ENCODE measurements at regions not wholly inside any gene's neighbourhood (a gene's known extent, or its start where the extent isn't known, plus 50 kb on each side); places are given as distances from the start of the nearest gene placed in this dataset.

DNA sequence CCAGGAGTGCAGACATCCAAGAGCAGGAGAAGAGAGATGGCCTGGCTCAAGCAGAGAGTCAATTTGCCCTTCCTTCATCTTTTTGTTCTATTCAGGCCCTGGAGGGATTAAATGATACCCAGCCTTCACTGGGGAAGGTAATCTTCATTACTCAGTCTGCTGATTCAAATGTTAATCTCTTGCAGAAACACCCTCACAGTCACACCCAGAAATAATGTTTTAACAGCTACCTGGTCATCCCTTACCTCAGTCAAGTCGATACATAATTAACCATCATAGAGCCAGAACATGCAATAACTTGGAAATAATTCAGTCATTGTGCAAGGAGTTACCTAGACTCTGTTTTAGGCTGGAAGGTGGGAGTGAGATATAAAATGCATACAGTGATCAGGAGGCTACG lies 163.7 kb upstream of the TNP1 start:
- Histone ChIP-seq H2BK12ac (ENCODE audit: low read length) (no peak overlapping the region), H3K23ac (ENCODE audit: low read depth, low read length, poor library complexity) (no peak overlapping the region), H2BK5ac (ENCODE audit: low read length) (no peak overlapping the region), H2AK5ac (ENCODE audit: low read depth, low read length) (no peak overlapping the region), H3K36me3 (replicated peaks in 1 of 2; ENCODE audit: control insufficient read depth in 2 of 2, insufficient read depth in 2 of 2, low read length in 2 of 2) (peaks cover 0 to 1% of the 10 kb centered on the region in 2 donors), H3K4ac (ENCODE audit: low read length) (no peak overlapping the region), H3K79me1 (ENCODE audit: low read depth, low read length) (no peaks in the 10 kb centered on the region), H3K9ac (ENCODE audit: low read depth, low read length, poor library complexity) (no peak overlapping the region), H3K4me3 (ENCODE audit: low read length in 2 of 2) (no peak overlapping the region), H3K9me3 (replicated peaks in 1 of 2; ENCODE audit: control insufficient read depth in 2 of 2, insufficient read depth in 1 of 2, low read depth in 1 of 2, low read length in 2 of 2) (peaks cover 0 to 7% of the 10 kb centered on the region in 2 donors), H2BK120ac (ENCODE audit: low read depth, low read length) (no peak overlapping the region), H3K18ac (ENCODE audit: low read length) (no peak overlapping the region), H4K8ac (ENCODE audit: low read depth, low read length) (no peak overlapping the region), H3K4me1 (ENCODE audit: control insufficient read depth in 2 of 2, insufficient read depth in 1 of 2, low read depth in 1 of 2, low read length in 2 of 2) (no peaks in the 10 kb centered on the region), H2AFZ (ENCODE audit: low read length) (no peak overlapping the region), H2BK15ac (ENCODE audit: low read length) (no peak overlapping the region), H3K27me3 (ENCODE audit: control insufficient read depth in 3 of 3, insufficient read depth in 3 of 3, low read depth in 1 of 3, low read length in 3 of 3) (no peaks in the 10 kb centered on the region), H3K14ac (ENCODE audit: low read length) (no peak overlapping the region), H3K27ac (replicated peaks; ENCODE audit: low read length) (no peak overlapping the region), H3K4me2 (ENCODE audit: insufficient read depth, low read length, poor library complexity, severe bottlenecking) (no peak overlapping the region), H4K91ac (ENCODE audit: low read depth, low read length, poor library complexity) (no peak overlapping the region)
- WGBS, 2 donors (ENCODE audit: extremely low coverage in 2 of 2, insufficient read length in 2 of 2, insufficient replicate concordance in 1 of 2) = no CpG with 5 or more reads among the region's 2 CpGs
- DNase-seq (ENCODE audit: low spot score) = no peak

DNA sequence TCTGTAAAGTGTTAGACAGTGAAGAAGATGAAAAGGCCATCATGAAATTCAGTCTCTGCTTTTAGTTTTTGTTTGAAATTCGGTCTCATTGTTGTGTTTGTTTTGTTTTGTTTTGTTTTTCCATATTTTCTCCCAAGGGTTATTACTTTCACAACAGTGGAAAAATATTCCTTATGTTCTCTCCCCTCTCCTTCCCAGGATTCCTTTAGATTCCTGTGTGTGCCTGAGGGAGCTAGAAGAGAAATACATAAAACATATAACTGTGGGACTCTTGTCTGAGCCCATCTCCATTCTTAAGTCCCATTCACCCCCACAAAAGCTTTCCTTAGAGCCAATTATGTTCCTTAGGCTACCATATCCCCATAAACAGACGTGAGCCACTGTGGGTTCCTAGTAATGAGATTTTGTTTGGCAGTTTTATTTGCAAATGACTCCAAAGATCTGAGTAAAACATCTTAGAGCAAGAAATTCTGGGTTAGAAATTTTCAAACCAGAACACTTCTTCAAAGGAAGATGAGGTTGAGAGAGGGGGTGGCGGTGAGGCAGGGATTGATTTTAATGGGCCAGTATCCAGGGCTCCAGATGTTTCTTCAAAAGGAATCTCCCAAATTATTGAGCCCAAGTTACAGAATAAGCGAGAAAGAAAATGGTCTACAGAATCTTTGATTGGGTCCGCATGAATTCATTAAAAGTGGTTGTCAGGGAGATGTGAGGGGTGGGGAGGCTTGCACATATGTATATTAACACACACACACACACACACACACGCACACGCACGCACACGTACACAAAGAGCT lies 157.8 kb upstream of the TNP1 start:
- Histone ChIP-seq H4K8ac (ENCODE audit: low read depth, low read length) (no peak overlapping the region), H3K9ac (ENCODE audit: low read depth, low read length, poor library complexity) (no peak overlapping the region), H2AFZ (ENCODE audit: low read length) (peak overlapping the region; percentile 53), H3K36me3 (replicated peaks in 1 of 2; ENCODE audit: control insufficient read depth in 2 of 2, insufficient read depth in 2 of 2, low read length in 2 of 2) (no peaks in the 10 kb centered on the region), H3K9me3 (replicated peaks in 1 of 2; ENCODE audit: control insufficient read depth in 2 of 2, insufficient read depth in 1 of 2, low read depth in 1 of 2, low read length in 2 of 2) (peaks cover 0 to 7% of the 10 kb centered on the region in 2 donors), H2BK12ac (ENCODE audit: low read length) (no peak overlapping the region), H3K4me2 (ENCODE audit: insufficient read depth, low read length, poor library complexity, severe bottlenecking) (no peak overlapping the region), H3K18ac (ENCODE audit: low read length) (no peak overlapping the region), H2BK15ac (ENCODE audit: low read length) (no peak overlapping the region), H3K4ac (ENCODE audit: low read length) (no peak overlapping the region), H3K27me3 (ENCODE audit: control insufficient read depth in 3 of 3, insufficient read depth in 3 of 3, low read depth in 1 of 3, low read length in 3 of 3) (no peaks in the 10 kb centered on the region), H2AK5ac (ENCODE audit: low read depth, low read length) (no peak overlapping the region), H3K79me1 (ENCODE audit: low read depth, low read length) (no peaks in the 10 kb centered on the region), H3K23ac (ENCODE audit: low read depth, low read length, poor library complexity) (no peak overlapping the region), H2BK5ac (ENCODE audit: low read length) (no peak overlapping the region), H3K14ac (ENCODE audit: low read length) (no peak overlapping the region), H3K27ac (replicated peaks; ENCODE audit: low read length) (no peak overlapping the region), H3K4me1 (ENCODE audit: control insufficient read depth in 2 of 2, insufficient read depth in 1 of 2, low read depth in 1 of 2, low read length in 2 of 2) (peaks cover 7 to 14% of the 10 kb centered on the region in 2 donors), H2BK120ac (ENCODE audit: low read depth, low read length) (no peak overlapping the region), H4K91ac (ENCODE audit: low read depth, low read length, poor library complexity) (no peak overlapping the region), H3K4me3 (ENCODE audit: low read length in 2 of 2) (no peak overlapping the region)
- WGBS, 2 donors (ENCODE audit: extremely low coverage in 2 of 2, insufficient read length in 2 of 2, insufficient replicate concordance in 1 of 2) = no CpG with 5 or more reads among the region's 9 CpGs
- DNase-seq (ENCODE audit: low spot score) = no peak

DNA sequence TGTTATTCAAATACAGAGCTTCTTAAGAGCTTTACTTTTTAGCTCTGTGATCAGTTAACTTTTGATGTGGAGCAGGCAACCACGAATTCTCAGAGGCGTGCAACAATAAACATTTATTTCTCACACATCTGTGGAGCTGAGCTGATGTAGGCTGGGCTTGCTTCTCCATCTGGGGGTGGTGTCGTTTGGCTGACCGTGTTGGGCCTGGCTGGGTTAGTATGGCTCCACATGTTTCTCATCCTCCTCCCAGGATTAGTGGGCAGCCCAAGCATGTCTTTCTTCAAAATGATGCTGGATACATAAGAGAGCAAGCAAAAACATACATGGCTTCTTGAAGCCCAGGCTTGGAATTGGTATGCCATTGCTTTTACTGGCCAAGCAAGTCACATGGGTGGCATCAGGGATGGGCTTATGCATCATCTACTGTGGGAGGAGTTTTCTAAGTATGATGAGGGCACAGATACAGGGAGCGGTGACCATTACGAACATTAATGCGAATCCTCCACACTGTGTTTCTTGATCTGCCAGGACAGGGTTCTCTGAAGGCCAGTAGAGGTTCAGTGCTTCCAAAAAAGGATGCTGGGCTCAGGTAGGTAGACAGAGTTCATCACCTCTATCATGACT lies 157.0 kb upstream of the TNP1 start:
- Histone ChIP-seq H3K4me3 (ENCODE audit: low read length in 2 of 2) (no peak overlapping the region), H3K4ac (ENCODE audit: low read length) (no peak overlapping the region), H3K18ac (ENCODE audit: low read length) (no peak overlapping the region), H3K27ac (replicated peaks; ENCODE audit: low read length) (no peak overlapping the region), H2AFZ (ENCODE audit: low read length) (peak overlapping the region; percentile 30), H2BK5ac (ENCODE audit: low read length) (no peak overlapping the region), H2AK5ac (ENCODE audit: low read depth, low read length) (no peak overlapping the region), H3K14ac (ENCODE audit: low read length) (no peak overlapping the region), H3K79me1 (ENCODE audit: low read depth, low read length) (no peaks in the 10 kb centered on the region), H3K9ac (ENCODE audit: low read depth, low read length, poor library complexity) (no peak overlapping the region), H3K36me3 (replicated peaks in 1 of 2; ENCODE audit: control insufficient read depth in 2 of 2, insufficient read depth in 2 of 2, low read length in 2 of 2) (no peaks in the 10 kb centered on the region), H4K91ac (ENCODE audit: low read depth, low read length, poor library complexity) (no peak overlapping the region), H3K9me3 (replicated peaks in 1 of 2; ENCODE audit: control insufficient read depth in 2 of 2, insufficient read depth in 1 of 2, low read depth in 1 of 2, low read length in 2 of 2) (peaks cover 0 to 7% of the 10 kb centered on the region in 2 donors), H2BK15ac (ENCODE audit: low read length) (no peak overlapping the region), H3K27me3 (ENCODE audit: control insufficient read depth in 3 of 3, insufficient read depth in 3 of 3, low read depth in 1 of 3, low read length in 3 of 3) (no peaks in the 10 kb centered on the region), H4K8ac (ENCODE audit: low read depth, low read length) (no peak overlapping the region), H2BK12ac (ENCODE audit: low read length) (no peak overlapping the region), H3K23ac (ENCODE audit: low read depth, low read length, poor library complexity) (no peak overlapping the region), H3K4me1 (ENCODE audit: control insufficient read depth in 2 of 2, insufficient read depth in 1 of 2, low read depth in 1 of 2, low read length in 2 of 2) (peaks cover 7 to 14% of the 10 kb centered on the region in 2 donors), H2BK120ac (ENCODE audit: low read depth, low read length) (no peak overlapping the region), H3K4me2 (ENCODE audit: insufficient read depth, low read length, poor library complexity, severe bottlenecking) (no peak overlapping the region)
- DNase-seq (ENCODE audit: low spot score) = no peak
- WGBS, 2 donors (ENCODE audit: extremely low coverage in 2 of 2, insufficient read length in 2 of 2, insufficient replicate concordance in 1 of 2) = no CpG with 5 or more reads among the region's 7 CpGs

DNA sequence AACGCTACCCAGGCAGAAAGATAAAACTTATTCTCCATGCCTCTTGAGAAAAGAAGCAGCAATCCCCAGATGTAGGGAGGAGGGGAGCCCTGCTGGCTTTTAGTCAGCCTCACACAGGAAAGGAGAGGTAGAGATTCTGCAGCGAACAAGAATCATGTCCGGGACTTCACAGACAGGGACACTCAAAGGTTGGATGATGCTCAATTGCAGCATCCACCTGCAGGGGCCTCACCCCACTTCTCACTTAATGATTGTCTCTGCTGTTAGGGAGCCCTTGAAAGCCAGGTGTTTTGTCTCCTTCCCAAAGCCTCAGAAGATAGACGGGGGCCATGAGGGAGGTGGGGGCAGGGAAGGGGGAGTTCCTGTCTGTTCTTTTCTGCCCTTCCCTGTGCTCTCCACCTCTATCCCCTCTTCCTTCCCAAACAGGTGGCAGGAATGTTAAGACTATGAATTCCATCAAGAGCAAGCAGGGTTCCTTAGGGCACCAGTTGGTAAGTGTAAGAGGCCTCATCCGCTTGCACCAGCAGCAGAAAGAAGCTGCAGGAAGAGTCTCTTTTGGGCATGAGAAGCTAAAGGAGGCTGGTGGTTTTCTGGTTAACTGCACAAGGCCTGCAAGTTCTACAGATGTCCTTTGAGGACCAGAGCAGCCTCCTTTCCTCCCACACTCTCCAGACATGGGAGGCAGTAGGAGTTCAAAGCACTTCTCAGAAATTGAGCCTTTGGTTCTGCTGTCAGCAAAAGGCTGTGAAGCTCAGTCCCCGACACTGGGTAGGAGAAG lies 154.7 kb upstream of the TNP1 start:
- H3K9me3 ChIP-seq (replicated peaks in 1 of 2; ENCODE audit: control insufficient read depth in 2 of 2, insufficient read depth in 1 of 2, low read depth in 1 of 2, low read length in 2 of 2) = peaks cover 0 to 1% of the 10 kb centered on the region in 2 donors
- no peak overlapping the region for H2AK5ac ChIP-seq (ENCODE audit: low read depth, low read length)
- no peak for DNase-seq (ENCODE audit: low spot score)
- no peak overlapping the region for H3K23ac ChIP-seq (ENCODE audit: low read depth, low read length, poor library complexity)
- no peak overlapping the region for H3K27ac ChIP-seq (replicated peaks; ENCODE audit: low read length)
- H3K4me2 ChIP-seq (ENCODE audit: insufficient read depth, low read length, poor library complexity, severe bottlenecking) = no peak overlapping the region
- H3K18ac ChIP-seq (ENCODE audit: low read length) = no peak overlapping the region
- no peaks in the 10 kb centered on the region for H3K36me3 ChIP-seq (replicated peaks in 1 of 2; ENCODE audit: control insufficient read depth in 2 of 2, insufficient read depth in 2 of 2, low read length in 2 of 2)
- WGBS, 2 donors (ENCODE audit: extremely low coverage in 2 of 2, insufficient read length in 2 of 2, insufficient replicate concordance in 1 of 2) = no CpG with 5 or more reads among the region's 6 CpGs
- no peak overlapping the region for H4K91ac ChIP-seq (ENCODE audit: low read depth, low read length, poor library complexity)
- H3K79me1 ChIP-seq (ENCODE audit: low read depth, low read length) = no peaks in the 10 kb centered on the region
- H2BK120ac ChIP-seq (ENCODE audit: low read depth, low read length) = no peak overlapping the region
- no peak overlapping the region for H2BK12ac ChIP-seq (ENCODE audit: low read length)
- no peak overlapping the region for H3K14ac ChIP-seq (ENCODE audit: low read length)
- no peak overlapping the region for H2AFZ ChIP-seq (ENCODE audit: low read length)
- no peaks in the 10 kb centered on the region for H3K27me3 ChIP-seq (ENCODE audit: control insufficient read depth in 3 of 3, insufficient read depth in 3 of 3, low read depth in 1 of 3, low read length in 3 of 3)
- peak overlapping the region; percentile 70 for H4K8ac ChIP-seq (ENCODE audit: low read depth, low read length)
- no peak overlapping the region for H3K4ac ChIP-seq (ENCODE audit: low read length)
- H3K4me3 ChIP-seq (ENCODE audit: low read length in 2 of 2) = no peak overlapping the region
- peak overlapping the region; percentile 4 for H2BK15ac ChIP-seq (ENCODE audit: low read length)
- no peak overlapping the region for H2BK5ac ChIP-seq (ENCODE audit: low read length)
- peaks cover 7 to 14% of the 10 kb centered on the region in 2 donors for H3K4me1 ChIP-seq (ENCODE audit: control insufficient read depth in 2 of 2, insufficient read depth in 1 of 2, low read depth in 1 of 2, low read length in 2 of 2)
- H3K9ac ChIP-seq (ENCODE audit: low read depth, low read length, poor library complexity) = no peak overlapping the region

Measured in neuronal stem cell (in vitro differentiated cells).